ENCODE measurements at regions not wholly inside any gene's neighbourhood (a gene's known extent, or its start where the extent isn't known, plus 50 kb on each side); places are given as distances from the start of the nearest gene placed in this dataset.

DNA sequence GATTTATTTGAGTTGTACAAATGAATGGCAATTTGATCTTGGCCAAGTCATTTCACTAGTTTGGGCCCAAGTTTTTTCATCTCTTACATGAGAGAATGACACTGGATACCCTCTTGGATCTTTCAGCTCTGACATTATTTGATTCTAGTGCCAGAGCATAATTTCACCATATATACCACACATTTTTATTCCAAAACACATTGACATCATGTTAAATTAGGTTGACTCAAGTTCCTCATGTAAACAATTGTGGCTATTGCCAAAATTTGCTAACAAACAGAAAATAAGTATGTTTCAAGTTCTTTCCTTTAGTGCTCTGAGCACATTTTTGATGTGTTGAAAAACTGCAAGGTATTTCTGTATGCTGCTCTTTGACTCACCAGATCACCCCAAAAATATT, 375.8 kb downstream of the ZNF608 start:
- TF ChIP-seq, protein P1, sequence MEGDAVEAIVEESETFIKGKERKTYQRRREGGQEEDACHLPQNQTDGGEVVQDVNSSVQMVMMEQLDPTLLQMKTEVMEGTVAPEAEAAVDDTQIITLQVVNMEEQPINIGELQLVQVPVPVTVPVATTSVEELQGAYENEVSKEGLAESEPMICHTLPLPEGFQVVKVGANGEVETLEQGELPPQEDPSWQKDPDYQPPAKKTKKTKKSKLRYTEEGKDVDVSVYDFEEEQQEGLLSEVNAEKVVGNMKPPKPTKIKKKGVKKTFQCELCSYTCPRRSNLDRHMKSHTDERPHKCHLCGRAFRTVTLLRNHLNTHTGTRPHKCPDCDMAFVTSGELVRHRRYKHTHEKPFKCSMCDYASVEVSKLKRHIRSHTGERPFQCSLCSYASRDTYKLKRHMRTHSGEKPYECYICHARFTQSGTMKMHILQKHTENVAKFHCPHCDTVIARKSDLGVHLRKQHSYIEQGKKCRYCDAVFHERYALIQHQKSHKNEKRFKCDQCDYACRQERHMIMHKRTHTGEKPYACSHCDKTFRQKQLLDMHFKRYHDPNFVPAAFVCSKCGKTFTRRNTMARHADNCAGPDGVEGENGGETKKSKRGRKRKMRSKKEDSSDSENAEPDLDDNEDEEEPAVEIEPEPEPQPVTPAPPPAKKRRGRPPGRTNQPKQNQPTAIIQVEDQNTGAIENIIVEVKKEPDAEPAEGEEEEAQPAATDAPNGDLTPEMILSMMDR (conservative IDR thresholded peaks at IDR 0.05 in 1 of 2, IDR thresholded peaks at IDR 0.05 in 1 of 2; ENCODE audit: low read depth in 1 of 2, low read length in 2 of 2): no peak
- no peak for TF ChIP-seq EZH2 (IDR thresholded peaks at IDR 0.05; ENCODE audit: low read length, missing control alignments)

Data from fibroblast of lung (primary cell).